Gastroesophageal sphincter (tissue), 4 donors: ENCODE measurements at regions not wholly inside any gene's neighbourhood (a gene's known extent, or its start where the extent isn't known, plus 50 kb on each side); places are given as distances from the start of the nearest gene placed in this dataset.

ENCODE experiments used
- ATAC-seq: fragments of 150-250 bp; one replicate; pipeline ENCODE4 v1.9.1; 2016; ENCODE audit warnings: mild to moderate bottlenecking, moderate library complexity
- H3K27ac ChIP-seq, 4 donors: fragments of 200-600 bp; sonication (generic) in 3 of 4; 1 replicate in 3 of 4; 2 replicates in 1 of 4; pipeline ENCODE4 v1.5.1; 2016 to 2019
- H3K27me3 ChIP-seq: fragments of 200-600 bp; sonication (generic); one replicate; pipeline ENCODE4 v1.5.1; 2019
- H3K36me3 ChIP-seq, 2 donors: fragments of 200-600 bp; sonication (generic); one replicate each; pipeline ENCODE4 v1.5.1; 2019; ENCODE audit warnings: control low read depth in 1 of 2
- H3K4me1 ChIP-seq, 3 donors: fragments of 200-600 bp; sonication (generic); 1 replicate in 2 of 3; 2 replicates in 1 of 3; pipeline ENCODE4 v1.5.1; 2016 to 2019; ENCODE audit warnings: control low read depth in 2 of 3
- H3K4me3 ChIP-seq, 2 donors: fragments of 200-600 bp; sonication (generic); one replicate each; pipeline ENCODE4 v1.5.1; 2019; ENCODE audit warnings: mild to moderate bottlenecking in 1 of 2, moderate library complexity in 1 of 2
- H3K9me3 ChIP-seq, 3 donors: fragments of 200-600 bp; sonication (generic); one replicate each; pipeline ENCODE4 v1.5.1; 2017 to 2019; ENCODE audit warnings: control low read depth in 2 of 3
- EP300 ChIP-seq: sonication (generic); formaldehyde crosslinking; IDR thresholded peaks from one replicate; pipeline ENCODE4 v1.6.1; 2017; ENCODE audit warnings: antibody characterized with exemption, mild to moderate bottlenecking
- POLR2A ChIP-seq, 2 donors: fragments of 450-650 bp; IDR thresholded peaks; one replicate each; pipeline ENCODE4 v1.6.1; 2017; ENCODE audit warnings: antibody characterized with exemption in 2 of 2, mild to moderate bottlenecking in 2 of 2, moderate library complexity in 1 of 2
- POLR2AphosphoS5 ChIP-seq: sonication (generic); formaldehyde crosslinking; IDR thresholded peaks from one replicate; pipeline ENCODE4 v1.6.1; 2017; ENCODE audit warnings: antibody characterized with exemption
- WGBS, 2 donors: methylation state at CpG; one replicate each; pipeline ENCODE4 v1.1.5; 2018; ENCODE audit warnings: low coverage in 1 of 2; 5-methylcytosine and 5-hydroxymethylcytosine counted together
- TF ChIP-seq, protein P1 (sequence below), 4 experiments: fragments of 200-600 bp in 2 of 4; fragments of 450-650 bp in 2 of 4; sonication (generic) in 1 of 4; IDR thresholded peaks; one replicate each; pipeline ENCODE4 v1.5.1; 2017 to 2019; ENCODE audit warnings: antibody characterized with exemption in 4 of 4, mild to moderate bottlenecking in 2 of 4, moderate library complexity in 2 of 4

DNA sequence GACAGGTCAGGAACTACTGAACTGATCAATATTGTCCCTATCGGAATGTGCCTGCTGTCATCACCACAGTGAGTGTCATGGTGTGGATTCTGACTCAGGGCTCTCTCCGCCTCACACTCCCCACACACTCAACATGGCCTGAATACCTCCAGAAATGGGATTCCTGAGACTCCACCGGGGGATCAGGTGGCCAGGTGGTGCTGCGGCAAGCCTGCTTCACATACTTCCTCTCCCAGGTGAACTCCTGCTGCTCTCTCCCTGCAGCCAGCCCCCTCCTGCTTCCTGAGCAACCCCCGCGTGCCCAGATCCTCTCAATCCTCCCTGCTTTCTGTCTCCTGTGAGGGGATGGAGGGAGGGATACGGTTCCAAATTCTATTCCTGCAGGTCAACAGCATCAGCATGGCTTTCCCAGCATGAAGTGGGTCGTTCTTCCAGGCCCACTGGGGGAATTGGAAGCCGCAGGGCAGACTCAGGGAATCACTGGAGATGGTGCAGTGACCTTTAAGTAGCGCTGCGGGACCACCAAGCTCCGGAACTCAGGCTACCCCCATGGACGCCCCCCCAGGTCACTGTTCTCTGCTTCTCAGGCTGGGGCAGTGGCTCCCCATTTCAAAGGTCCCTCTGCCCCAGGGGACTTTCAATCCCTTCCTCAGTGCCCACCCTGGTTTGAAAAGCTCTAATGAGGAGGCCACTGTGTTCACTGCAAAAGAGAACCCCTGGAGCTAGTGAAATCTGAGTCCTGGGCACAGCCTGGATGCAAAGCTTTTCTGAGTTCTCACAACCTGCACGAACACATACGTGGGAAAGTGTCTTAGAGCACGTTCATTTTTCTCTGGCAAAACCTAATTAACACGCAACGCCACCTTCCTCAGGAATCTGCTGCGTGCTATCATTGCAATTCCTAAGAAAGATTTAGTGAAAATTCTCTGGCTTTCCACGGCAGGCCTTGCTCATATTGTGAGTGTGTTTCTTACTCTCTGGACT lies 168.4 kb downstream of the ZFP36L2 start:
- TF ChIP-seq EP300 (no peak), POLR2AphosphoS5 (no peak), POLR2A (IDR thresholded peaks at IDR 0.05) (no peak)
- TF ChIP-seq, protein P1, sequence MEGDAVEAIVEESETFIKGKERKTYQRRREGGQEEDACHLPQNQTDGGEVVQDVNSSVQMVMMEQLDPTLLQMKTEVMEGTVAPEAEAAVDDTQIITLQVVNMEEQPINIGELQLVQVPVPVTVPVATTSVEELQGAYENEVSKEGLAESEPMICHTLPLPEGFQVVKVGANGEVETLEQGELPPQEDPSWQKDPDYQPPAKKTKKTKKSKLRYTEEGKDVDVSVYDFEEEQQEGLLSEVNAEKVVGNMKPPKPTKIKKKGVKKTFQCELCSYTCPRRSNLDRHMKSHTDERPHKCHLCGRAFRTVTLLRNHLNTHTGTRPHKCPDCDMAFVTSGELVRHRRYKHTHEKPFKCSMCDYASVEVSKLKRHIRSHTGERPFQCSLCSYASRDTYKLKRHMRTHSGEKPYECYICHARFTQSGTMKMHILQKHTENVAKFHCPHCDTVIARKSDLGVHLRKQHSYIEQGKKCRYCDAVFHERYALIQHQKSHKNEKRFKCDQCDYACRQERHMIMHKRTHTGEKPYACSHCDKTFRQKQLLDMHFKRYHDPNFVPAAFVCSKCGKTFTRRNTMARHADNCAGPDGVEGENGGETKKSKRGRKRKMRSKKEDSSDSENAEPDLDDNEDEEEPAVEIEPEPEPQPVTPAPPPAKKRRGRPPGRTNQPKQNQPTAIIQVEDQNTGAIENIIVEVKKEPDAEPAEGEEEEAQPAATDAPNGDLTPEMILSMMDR (IDR thresholded peaks at IDR 0.05) = no peak
- no peak for ATAC-seq
- Histone ChIP-seq H3K4me1 (peaks cover 0 to 30% (median 0%) of the 10 kb centered on the region in 3 donors), H3K27me3 (no peaks in the 10 kb centered on the region), H3K36me3 (no peaks in the 10 kb centered on the region), H3K4me3 (no peak overlapping the region), H3K9me3 (peaks cover 0 to 8% (median 0%) of the 10 kb centered on the region in 3 donors), H3K27ac (no peak overlapping the region)
- 83 to 95% methylated on average over 8 to 10 of the region's 20 CpGs for WGBS, 2 donors

- peaks cover 0 to 7% (median 0%) of the 10 kb centered on the region in 3 donors for H3K9me3 ChIP-seq
- TF ChIP-seq EP300 (no peak), POLR2A (IDR thresholded peaks at IDR 0.05) (no peak), POLR2AphosphoS5 (no peak)
- TF ChIP-seq, protein P1 (IDR thresholded peaks at IDR 0.05) = no peak
- no peaks in the 10 kb centered on the region for H3K27me3 ChIP-seq
- peak; percentile 50 for ATAC-seq
- no peak overlapping the region for H3K27ac ChIP-seq
- H3K4me1 ChIP-seq = peaks cover 0 to 30% (median 0%) of the 10 kb centered on the region in 3 donors
- H3K4me3 ChIP-seq = no peak overlapping the region
- no peaks in the 10 kb centered on the region for H3K36me3 ChIP-seq
- WGBS, 2 donors = no CpG with 5 or more reads among the region's 16 CpGs
These were observed 169.2 kb downstream of the ZFP36L2 start for GRCh38 chr2:43057026-43057741.

- no peak overlapping the region for H3K27ac ChIP-seq
- no peaks in the 10 kb centered on the region for H3K27me3 ChIP-seq
- no peak for ATAC-seq
- no peaks in the 10 kb centered on the region for H3K36me3 ChIP-seq
- H3K4me1 ChIP-seq = peaks cover 0 to 30% (median 0%) of the 10 kb centered on the region in 3 donors
- WGBS, 2 donors = 100% methylated on average over 2 of the region's 3 CpGs; no CpG with 5 or more reads in 1 of the 2 donors
- no peak overlapping the region for H3K4me3 ChIP-seq
- H3K9me3 ChIP-seq = no peaks in the 10 kb centered on the region
- TF ChIP-seq POLR2A (IDR thresholded peaks at IDR 0.05) (no peak), EP300 (no peak), POLR2AphosphoS5 (no peak)
- TF ChIP-seq, protein P1 (IDR thresholded peaks at IDR 0.05) = no peak
These were observed 170.4 kb downstream of the ZFP36L2 start for GRCh38 chr2:43055985-43056384.

GRCh38 chr2:43055086-43055912 lies 171.1 kb downstream of the ZFP36L2 start:
- Histone ChIP-seq H3K27ac (no peak overlapping the region), H3K27me3 (no peaks in the 10 kb centered on the region), H3K4me3 (no peak overlapping the region), H3K36me3 (no peaks in the 10 kb centered on the region), H3K4me1 (peaks cover 0 to 30% (median 0%) of the 10 kb centered on the region in 3 donors), H3K9me3 (no peaks in the 10 kb centered on the region)
- TF ChIP-seq POLR2A (IDR thresholded peaks at IDR 0.05) = no peak
- no peak for ATAC-seq
- 96% methylated on average over 4 of the region's 16 CpGs; no CpG with 5 or more reads in 1 of the 2 donors for whole genome bisulfite sequencing, 2 donors

GRCh38 chr2:43054367-43054766 lies 172.0 kb downstream of the ZFP36L2 start:
- Histone ChIP-seq H3K36me3 (no peaks in the 10 kb centered on the region), H3K27me3 (no peaks in the 10 kb centered on the region), H3K27ac (no peak overlapping the region), H3K4me3 (no peak overlapping the region), H3K9me3 (no peaks in the 10 kb centered on the region), H3K4me1 (peaks cover 0 to 25% (median 0%) of the 10 kb centered on the region in 3 donors)
- peak; percentile 35 for ATAC-seq
- WGBS, 2 donors = 100% methylated on average over 1 of the region's 7 CpGs; no CpG with 5 or more reads in 1 of the 2 donors
- no peak for TF ChIP-seq POLR2AphosphoS5
- no peak for TF ChIP-seq EP300
- TF ChIP-seq POLR2A (IDR thresholded peaks at IDR 0.05) = no peak
- TF ChIP-seq, protein P1 (IDR thresholded peaks at IDR 0.05) = no peak
